NCI-H2029 (cell line): ENCODE measurements at regions not wholly inside any gene's neighbourhood (a gene's known extent, or its start where the extent isn't known, plus 50 kb on each side); places are given as distances from the start of the nearest gene placed in this dataset.
A peak's percentile ranks its signal among the peaks of the same experiment; 100 is the strongest.
"Not testable (repeated sequence)": the region's sequence is repeated elsewhere in the genome, so short reads cannot be mapped to it uniquely, and the experiment has no call there.

Source experiments
- DNase-seq: peaks from one replicate; lab custom pipeline; 2025; lab: John Stamatoyannopoulos, UW

- DNase-seq = peak; percentile 41
These were observed 196.2 kb upstream of the ALG10 start for GRCh38 chr12:33825986-33826602.

DNA sequence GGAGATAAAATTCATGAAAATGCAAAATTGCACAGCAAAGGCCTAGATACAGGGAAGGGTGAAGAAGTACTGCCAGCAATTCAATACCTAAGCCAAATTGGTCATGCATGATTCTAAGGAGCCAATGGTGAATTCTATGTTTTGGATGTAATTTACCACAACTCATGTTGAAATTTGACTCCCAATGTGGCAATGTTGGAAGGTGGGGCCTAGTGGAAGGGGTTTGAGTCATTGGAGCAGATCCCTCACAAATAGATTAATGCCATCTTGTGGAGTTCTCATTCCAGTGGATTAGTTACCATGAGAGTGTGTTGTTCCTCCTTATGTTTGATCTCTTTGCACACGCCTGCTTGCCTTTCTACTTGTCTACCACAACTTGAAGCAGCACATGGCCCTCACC, 194.0 kb upstream of the ALG10 start:
- DNase-seq = no peak

- DNase-seq = no peak
These were observed 192.2 kb upstream of the ALG10 start for GRCh38 chr12:33830070-33830469.

GRCh38 chr12:33832900-33833299, 189.4 kb upstream of the ALG10 start:
- no peak for DNase-seq

DNA sequence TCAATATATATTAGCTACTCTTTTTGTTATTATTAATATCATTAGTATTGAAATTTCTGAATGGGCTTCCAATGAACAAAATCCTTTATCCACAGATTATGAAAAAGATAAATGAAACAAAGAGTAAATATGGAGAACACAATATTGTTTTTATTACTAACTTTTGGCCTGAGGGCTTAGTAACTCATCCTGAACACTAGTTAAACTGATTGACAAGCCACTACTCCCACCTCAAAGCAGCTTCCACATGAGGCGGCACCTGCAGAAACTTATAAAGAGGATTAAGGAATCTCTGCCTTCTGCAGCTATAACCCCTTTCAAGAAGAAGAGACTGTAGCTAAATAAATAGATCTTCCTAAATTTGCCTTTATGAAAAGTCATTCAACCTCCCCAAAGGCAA, 187.6 kb upstream of the ALG10 start:
- DNase-seq = no peak

- no peak for DNase-seq
These were observed 145.7 kb upstream of the ALG10 start for GRCh38 chr12:33876618-33877017.

- no peak for DNase-seq
These were observed 129.9 kb upstream of the ALG10 start for GRCh38 chr12:33892425-33892824.

- not testable (repeated sequence) for DNase-seq
These were observed 101.8 kb upstream of the ALG10 start for GRCh38 chr12:33920460-33920859.

GRCh38 chr12:33926095-33926494, 96.2 kb upstream of the ALG10 start:
- DNase-seq = no peak

DNA sequence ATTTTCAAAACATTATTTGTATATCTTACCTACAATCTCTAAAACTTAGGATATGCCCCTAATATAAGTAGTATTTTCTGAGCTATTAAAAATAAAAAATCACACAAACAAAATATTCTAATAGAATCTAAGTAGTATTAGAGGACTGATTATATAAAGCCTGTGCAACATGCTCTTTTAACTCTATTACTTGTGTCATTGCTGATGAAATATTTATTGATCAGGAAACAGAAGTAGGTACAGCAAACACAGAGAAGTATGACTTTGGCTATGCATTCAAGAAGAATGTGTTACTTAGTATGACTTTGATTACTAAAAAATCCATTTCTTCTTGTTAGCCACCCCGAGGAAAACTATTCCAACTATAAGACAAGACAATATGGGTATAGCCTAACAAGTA, 84.6 kb upstream of the ALG10 start:
- not testable (repeated sequence) for DNase-seq

GRCh38 chr12:33942172-33942571, 80.1 kb upstream of the ALG10 start:
- DNase-seq = no peak

- no peak for DNase-seq
These were observed 77.4 kb upstream of the ALG10 start for GRCh38 chr12:33944703-33945437.

DNA sequence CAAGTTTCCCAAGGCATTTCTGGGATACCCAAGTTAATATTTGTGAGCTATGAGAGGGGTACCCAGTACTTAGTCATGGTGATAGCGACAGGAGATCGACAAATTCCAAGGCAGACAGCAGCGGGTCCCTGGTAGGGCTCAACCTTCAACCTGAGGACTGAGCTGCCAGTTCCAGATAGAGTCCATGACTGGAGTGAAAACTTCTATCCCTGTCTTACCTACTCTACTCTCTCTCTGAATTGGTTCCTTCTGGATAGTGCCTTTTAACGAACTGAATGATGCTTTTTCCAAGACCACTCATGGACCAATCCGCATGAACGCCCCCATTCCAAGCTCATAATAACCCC, 76.9 kb upstream of the ALG10 start:
- DNase-seq = no peak

- DNase-seq = not testable (repeated sequence)
These were observed 56.1 kb upstream of the ALG10 start for GRCh38 chr12:33966219-33966618.

DNA sequence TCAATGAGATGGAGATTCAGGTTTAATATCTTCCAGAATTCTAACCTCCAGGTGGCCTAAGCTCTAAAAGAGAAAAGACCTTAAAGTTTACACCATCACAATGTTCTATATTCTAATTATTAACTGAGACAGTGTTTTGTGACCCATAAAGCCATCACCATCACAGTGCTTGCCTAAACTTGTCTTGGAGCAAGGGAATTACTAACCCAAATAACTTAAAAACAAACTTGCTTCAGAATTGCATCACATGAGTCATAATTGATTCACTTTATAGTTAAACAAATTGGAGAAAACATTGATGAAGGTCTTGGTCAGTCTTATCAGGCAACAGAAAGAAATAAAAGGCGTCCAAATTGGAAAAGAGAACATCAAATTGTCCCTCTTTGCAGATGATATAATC, 54.5 kb upstream of the ALG10 start:
- no peak for DNase-seq
